OCI-LY1 (cell line): ENCODE measurements at regions not wholly inside any gene's neighbourhood (a gene's known extent, or its start where the extent isn't known, plus 50 kb on each side); places are given as distances from the start of the nearest gene placed in this dataset.

ENCODE experiments used
- H2AFZ ChIP-seq: fragments of 200-600 bp; sonication (generic), shearing (Covaris generic); 2 replicates; pipeline ENCODE4 v1.6.0; 2014; ENCODE audit warnings: antibody characterized with exemption, mild to moderate bottlenecking, low read length
- H3F3A ChIP-seq: fragments of 200-600 bp; sonication (generic), shearing (Covaris generic); 2 replicates; pipeline ENCODE4 v1.6.0; 2014; ENCODE audit warnings: mild to moderate bottlenecking, antibody characterized with exemption, low read length, moderate library complexity; ENCODE audit not compliant: insufficient read depth
- H3K27ac ChIP-seq: fragments of 200-600 bp; sonication (generic); 2 replicates; pipeline ENCODE4 v1.5.1; 2014; ENCODE audit warnings: low read length, mixed run types, mild to moderate bottlenecking, low read depth; ENCODE audit not compliant: poor library complexity, severe bottlenecking
- H3K27me3 ChIP-seq: fragments of 200-600 bp; sonication (generic); 2 replicates; pipeline ENCODE4 v1.6.0; 2014; ENCODE audit warnings: antibody characterized with exemption, mild to moderate bottlenecking, low read length, moderate library complexity; ENCODE audit not compliant: insufficient read depth
- H3K36me3 ChIP-seq: fragments of 200-600 bp; sonication (generic); 2 replicates; pipeline ENCODE4 v1.6.1; 2014; ENCODE audit warnings: mild to moderate bottlenecking, antibody characterized with exemption, low read length, moderate library complexity, mixed read lengths; ENCODE audit not compliant: insufficient read depth
- H3K4me1 ChIP-seq: fragments of 200-600 bp; sonication (generic); 2 replicates; pipeline ENCODE4 v1.5.1; 2014; ENCODE audit warnings: mild to moderate bottlenecking, low read length, moderate library complexity; ENCODE audit not compliant: insufficient read depth, severe bottlenecking
- H3K4me2 ChIP-seq: fragments of 200-600 bp; sonication (generic), shearing (Covaris generic); 2 replicates; pipeline ENCODE4 v1.6.1; 2014; ENCODE audit warnings: low read length
- H3K4me3 ChIP-seq: fragments of 200-600 bp; sonication (generic); 2 replicates; pipeline ENCODE4 v1.5.1; 2014; ENCODE audit warnings: low read length, low read depth, mild to moderate bottlenecking, mixed read lengths; ENCODE audit not compliant: poor library complexity, severe bottlenecking
- H3K79me2 ChIP-seq: fragments of 200-600 bp; shearing (Covaris generic); 2 replicates; pipeline ENCODE4 v1.6.1; 2016; ENCODE audit warnings: mixed run types, low read length, mixed read lengths; ENCODE audit not compliant: insufficient read depth
- H3K9ac ChIP-seq: fragments of 200-600 bp; sonication (generic), shearing (Covaris generic); 2 replicates; pipeline ENCODE4 v1.6.1; 2014; ENCODE audit warnings: mild to moderate bottlenecking, low read length, mixed read lengths
- H3K9me2 ChIP-seq: fragments of 200-600 bp; sonication (generic), shearing (Covaris generic); 2 replicates; pipeline ENCODE4 v1.6.1; 2014; ENCODE audit warnings: low read depth, mild to moderate bottlenecking, low read length, mixed read lengths
- H3K9me3 ChIP-seq: fragments of 200-600 bp; shearing (Covaris generic); 2 replicates; pipeline ENCODE4 v1.6.1; 2014; ENCODE audit warnings: low read length, mixed read lengths
- H4K20me1 ChIP-seq: fragments of 200-600 bp; sonication (generic), shearing (Covaris generic); 2 replicates; pipeline ENCODE4 v1.6.0; 2016; ENCODE audit warnings: mild to moderate bottlenecking, low read length; ENCODE audit not compliant: insufficient read depth
- EZH2 ChIP-seq: fragments of 200-600 bp; sonication (generic), shearing (Covaris generic); IDR thresholded peaks from 2 replicates; pipeline ENCODE4 v1.8.0; 2017; ENCODE audit warnings: borderline replicate concordance, mixed run types, mild to moderate bottlenecking, antibody characterized with exemption, low read length, moderate library complexity, mixed read lengths
- TF ChIP-seq, protein P1 (sequence below): fragments of 200-600 bp; sonication (generic), shearing (Covaris generic); IDR thresholded peaks from 2 replicates; pipeline ENCODE4 v1.5.1; 2017; ENCODE audit warnings: mild to moderate bottlenecking, antibody characterized with exemption, low read length, moderate library complexity, mixed read lengths

GRCh38 chr5:86124333-86124732, 493.4 kb upstream of the COX7C start:
- no peaks in the 10 kb centered on the region for H3K4me1 ChIP-seq
- no peaks in the 10 kb centered on the region for H3K9me2 ChIP-seq
- no peak overlapping the region for H2AFZ ChIP-seq
- H3K9ac ChIP-seq = no peak overlapping the region
- H4K20me1 ChIP-seq = no peaks in the 10 kb centered on the region
- no peaks in the 10 kb centered on the region for H3F3A ChIP-seq
- H3K36me3 ChIP-seq = no peaks in the 10 kb centered on the region
- H3K79me2 ChIP-seq = no peaks in the 10 kb centered on the region
- H3K4me2 ChIP-seq = no peak overlapping the region
- H3K9me3 ChIP-seq = no peaks in the 10 kb centered on the region
- H3K27ac ChIP-seq = no peak overlapping the region
- TF ChIP-seq, protein P1, sequence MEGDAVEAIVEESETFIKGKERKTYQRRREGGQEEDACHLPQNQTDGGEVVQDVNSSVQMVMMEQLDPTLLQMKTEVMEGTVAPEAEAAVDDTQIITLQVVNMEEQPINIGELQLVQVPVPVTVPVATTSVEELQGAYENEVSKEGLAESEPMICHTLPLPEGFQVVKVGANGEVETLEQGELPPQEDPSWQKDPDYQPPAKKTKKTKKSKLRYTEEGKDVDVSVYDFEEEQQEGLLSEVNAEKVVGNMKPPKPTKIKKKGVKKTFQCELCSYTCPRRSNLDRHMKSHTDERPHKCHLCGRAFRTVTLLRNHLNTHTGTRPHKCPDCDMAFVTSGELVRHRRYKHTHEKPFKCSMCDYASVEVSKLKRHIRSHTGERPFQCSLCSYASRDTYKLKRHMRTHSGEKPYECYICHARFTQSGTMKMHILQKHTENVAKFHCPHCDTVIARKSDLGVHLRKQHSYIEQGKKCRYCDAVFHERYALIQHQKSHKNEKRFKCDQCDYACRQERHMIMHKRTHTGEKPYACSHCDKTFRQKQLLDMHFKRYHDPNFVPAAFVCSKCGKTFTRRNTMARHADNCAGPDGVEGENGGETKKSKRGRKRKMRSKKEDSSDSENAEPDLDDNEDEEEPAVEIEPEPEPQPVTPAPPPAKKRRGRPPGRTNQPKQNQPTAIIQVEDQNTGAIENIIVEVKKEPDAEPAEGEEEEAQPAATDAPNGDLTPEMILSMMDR = no peak
- no peak for TF ChIP-seq EZH2
- no peaks in the 10 kb centered on the region for H3K27me3 ChIP-seq
- H3K4me3 ChIP-seq = no peak overlapping the region

- H3K9ac ChIP-seq = no peak overlapping the region
- H3K27me3 ChIP-seq = no peaks in the 10 kb centered on the region
- no peak overlapping the region for H2AFZ ChIP-seq
- H3K4me3 ChIP-seq = no peak overlapping the region
- H3K36me3 ChIP-seq = no peaks in the 10 kb centered on the region
- H3K4me1 ChIP-seq = no peaks in the 10 kb centered on the region
- H3K9me2 ChIP-seq = no peaks in the 10 kb centered on the region
- H3F3A ChIP-seq = no peaks in the 10 kb centered on the region
- no peaks in the 10 kb centered on the region for H4K20me1 ChIP-seq
- no peak for TF ChIP-seq EZH2
- TF ChIP-seq, protein P1 = no peak
- H3K9me3 ChIP-seq = no peaks in the 10 kb centered on the region
- H3K4me2 ChIP-seq = no peak overlapping the region
- no peaks in the 10 kb centered on the region for H3K79me2 ChIP-seq
- H3K27ac ChIP-seq = no peak overlapping the region
Measured at GRCh38 chr5:86125731-86126601, 491.8 kb upstream of the COX7C start.

GRCh38 chr5:86127696-86128095, 490.0 kb upstream of the COX7C start:
- TF ChIP-seq, protein P1 = no peak
- TF ChIP-seq EZH2 = no peak
- H3K4me3 ChIP-seq = no peak overlapping the region
- H3K9me3 ChIP-seq = no peaks in the 10 kb centered on the region
- H3K27me3 ChIP-seq = no peaks in the 10 kb centered on the region
- no peak overlapping the region for H2AFZ ChIP-seq
- no peak overlapping the region for H3K27ac ChIP-seq
- no peaks in the 10 kb centered on the region for H3K36me3 ChIP-seq
- no peaks in the 10 kb centered on the region for H3K79me2 ChIP-seq
- H3K4me1 ChIP-seq = no peaks in the 10 kb centered on the region
- no peak overlapping the region for H3K4me2 ChIP-seq
- no peaks in the 10 kb centered on the region for H3F3A ChIP-seq
- H4K20me1 ChIP-seq = no peaks in the 10 kb centered on the region
- no peak overlapping the region for H3K9ac ChIP-seq
- no peaks in the 10 kb centered on the region for H3K9me2 ChIP-seq
